ENCODE measurements at regions not wholly inside any gene's neighbourhood (a gene's known extent, or its start where the extent isn't known, plus 50 kb on each side); places are given as distances from the start of the nearest gene placed in this dataset.

DNA sequence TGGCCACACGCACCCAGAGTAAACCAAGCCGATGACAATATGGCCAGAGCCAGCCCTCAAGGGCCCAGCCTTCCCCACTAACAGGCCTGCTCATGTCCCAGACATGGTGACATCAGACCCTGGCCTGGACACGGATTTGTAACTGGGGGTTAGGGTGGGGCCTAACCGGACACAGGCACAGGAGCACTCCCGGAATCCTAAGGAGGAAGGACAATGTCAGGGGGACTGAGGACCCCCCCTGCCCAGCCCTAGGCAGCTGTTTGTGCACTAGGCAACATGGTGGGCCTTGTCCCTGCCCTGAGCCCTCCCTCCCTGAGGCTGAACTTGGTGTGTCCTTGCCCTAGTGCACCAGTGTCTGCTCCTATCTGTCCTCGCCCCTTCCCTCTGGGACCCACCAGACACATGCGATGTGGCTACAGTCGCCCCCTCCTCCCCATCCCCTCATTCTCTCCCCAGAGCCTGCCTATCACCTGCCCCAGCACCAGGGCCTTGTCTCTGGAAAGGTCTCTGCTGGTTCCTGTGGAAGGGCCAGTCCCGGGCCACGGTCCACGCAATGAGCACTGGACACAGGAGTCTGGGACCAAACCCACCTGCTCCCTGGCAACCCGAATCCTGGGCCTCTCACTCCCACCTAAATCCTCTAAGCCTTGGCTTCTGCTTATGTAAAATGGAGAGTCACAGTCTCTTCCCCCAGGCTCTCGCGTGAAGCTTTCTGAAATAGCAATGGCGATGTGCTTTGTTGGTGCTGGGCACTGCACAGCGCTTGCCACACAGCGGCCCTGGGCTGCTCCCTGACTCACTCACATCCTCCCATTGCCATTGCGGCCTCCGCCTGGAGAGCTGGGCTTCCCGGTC lies 76.5 kb upstream of the RAB6C start:
- TF ChIP-seq EP300 (IDR thresholded peaks at IDR 0.05) = no peak
- TF ChIP-seq CTCF (IDR thresholded peaks at IDR 0.05) = no peak
